ENCODE measurements at regions not wholly inside any gene's neighbourhood (a gene's known extent, or its start where the extent isn't known, plus 50 kb on each side); places are given as distances from the start of the nearest gene placed in this dataset.

- no peak overlapping the region for H3K4me3 Mint-ChIP-seq (ENCODE audit: unreplicated experiment)
- no peak for DNase-seq (ENCODE audit: extremely low spot score, unreplicated experiment)
These were observed 624.2 kb downstream of the KCTD16 start for GRCh38 chr5:144794922-144795321.

DNA sequence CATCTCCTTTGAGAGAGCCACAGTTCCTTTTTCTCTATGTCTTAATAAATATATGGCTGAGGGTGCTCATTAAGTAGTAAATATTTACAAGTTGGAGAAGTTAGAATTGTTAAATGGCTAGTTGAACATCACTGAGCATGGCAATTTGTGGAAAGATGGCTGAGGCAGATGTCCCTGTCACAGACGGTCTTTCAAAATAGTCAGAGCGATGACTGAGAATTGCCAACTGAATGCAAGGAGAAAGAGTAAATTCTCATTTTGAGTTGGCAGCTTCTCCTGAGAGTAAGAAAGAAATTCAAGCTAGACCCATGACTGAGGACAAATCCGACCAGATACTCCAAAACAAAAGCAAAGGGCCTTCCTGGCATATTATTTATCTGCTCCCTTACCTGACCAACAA, 617.9 kb downstream of the KCTD16 start:
- peaks cover 4% of the 10 kb centered on the region for H3K27me3 Mint-ChIP-seq (ENCODE audit: unreplicated experiment)
- H3K27ac Mint-ChIP-seq (ENCODE audit: unreplicated experiment) = no peak overlapping the region
- TF ChIP-seq, protein P1, sequence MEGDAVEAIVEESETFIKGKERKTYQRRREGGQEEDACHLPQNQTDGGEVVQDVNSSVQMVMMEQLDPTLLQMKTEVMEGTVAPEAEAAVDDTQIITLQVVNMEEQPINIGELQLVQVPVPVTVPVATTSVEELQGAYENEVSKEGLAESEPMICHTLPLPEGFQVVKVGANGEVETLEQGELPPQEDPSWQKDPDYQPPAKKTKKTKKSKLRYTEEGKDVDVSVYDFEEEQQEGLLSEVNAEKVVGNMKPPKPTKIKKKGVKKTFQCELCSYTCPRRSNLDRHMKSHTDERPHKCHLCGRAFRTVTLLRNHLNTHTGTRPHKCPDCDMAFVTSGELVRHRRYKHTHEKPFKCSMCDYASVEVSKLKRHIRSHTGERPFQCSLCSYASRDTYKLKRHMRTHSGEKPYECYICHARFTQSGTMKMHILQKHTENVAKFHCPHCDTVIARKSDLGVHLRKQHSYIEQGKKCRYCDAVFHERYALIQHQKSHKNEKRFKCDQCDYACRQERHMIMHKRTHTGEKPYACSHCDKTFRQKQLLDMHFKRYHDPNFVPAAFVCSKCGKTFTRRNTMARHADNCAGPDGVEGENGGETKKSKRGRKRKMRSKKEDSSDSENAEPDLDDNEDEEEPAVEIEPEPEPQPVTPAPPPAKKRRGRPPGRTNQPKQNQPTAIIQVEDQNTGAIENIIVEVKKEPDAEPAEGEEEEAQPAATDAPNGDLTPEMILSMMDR (IDR thresholded peaks at IDR 0.05) = no peak
- H3K4me1 Mint-ChIP-seq (ENCODE audit: unreplicated experiment) = no peaks in the 10 kb centered on the region
- no peak overlapping the region for H3K4me3 Mint-ChIP-seq (ENCODE audit: unreplicated experiment)
- DNase-seq (ENCODE audit: extremely low spot score, unreplicated experiment) = no peak
- no peaks in the 10 kb centered on the region for H3K36me3 Mint-ChIP-seq (ENCODE audit: unreplicated experiment)
- H3K9me3 Mint-ChIP-seq (ENCODE audit: unreplicated experiment) = peaks cover 5% of the 10 kb centered on the region

More at GRCh38 chr5:144794922-144795321, 624.2 kb downstream of the KCTD16 start:
- H3K4me1 Mint-ChIP-seq (ENCODE audit: unreplicated experiment) = peaks cover 2% of the 10 kb centered on the region
- H3K36me3 Mint-ChIP-seq (ENCODE audit: unreplicated experiment) = no peaks in the 10 kb centered on the region
- peaks cover 5% of the 10 kb centered on the region for H3K9me3 Mint-ChIP-seq (ENCODE audit: unreplicated experiment)
- H3K27me3 Mint-ChIP-seq (ENCODE audit: unreplicated experiment) = no peaks in the 10 kb centered on the region
- TF ChIP-seq, protein P1 (IDR thresholded peaks at IDR 0.05) = no peak
- H3K27ac Mint-ChIP-seq (ENCODE audit: unreplicated experiment) = no peak overlapping the region

DNA sequence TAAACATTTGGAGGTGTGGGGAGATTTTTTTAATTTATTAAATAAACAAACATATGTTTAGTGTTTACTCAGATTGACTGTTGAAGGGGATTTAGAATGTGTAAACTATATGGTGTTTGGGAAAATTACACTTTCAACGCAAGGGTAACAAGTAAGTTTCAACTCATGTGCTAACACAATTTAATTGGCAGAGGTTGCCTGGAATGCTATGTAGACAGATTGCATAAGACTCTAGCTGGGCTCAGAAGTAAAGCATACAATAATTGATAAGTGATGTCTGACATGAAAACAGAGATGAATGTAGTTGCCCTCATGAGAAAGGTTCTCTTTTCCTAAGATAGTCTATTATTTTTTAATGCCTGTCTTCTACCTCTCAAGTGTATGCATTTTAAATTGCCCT, 617.4 kb downstream of the KCTD16 start:
- Mint-ChIP-seq H3K36me3 (ENCODE audit: unreplicated experiment) (no peaks in the 10 kb centered on the region), H3K9me3 (ENCODE audit: unreplicated experiment) (peaks cover 5% of the 10 kb centered on the region), H3K27me3 (ENCODE audit: unreplicated experiment) (peaks cover 4% of the 10 kb centered on the region), H3K27ac (ENCODE audit: unreplicated experiment) (no peak overlapping the region), H3K4me3 (ENCODE audit: unreplicated experiment) (no peak overlapping the region), H3K4me1 (ENCODE audit: unreplicated experiment) (no peaks in the 10 kb centered on the region)
- no peak for DNase-seq (ENCODE audit: extremely low spot score, unreplicated experiment)
- TF ChIP-seq, protein P1 (IDR thresholded peaks at IDR 0.05) = no peak

DNA sequence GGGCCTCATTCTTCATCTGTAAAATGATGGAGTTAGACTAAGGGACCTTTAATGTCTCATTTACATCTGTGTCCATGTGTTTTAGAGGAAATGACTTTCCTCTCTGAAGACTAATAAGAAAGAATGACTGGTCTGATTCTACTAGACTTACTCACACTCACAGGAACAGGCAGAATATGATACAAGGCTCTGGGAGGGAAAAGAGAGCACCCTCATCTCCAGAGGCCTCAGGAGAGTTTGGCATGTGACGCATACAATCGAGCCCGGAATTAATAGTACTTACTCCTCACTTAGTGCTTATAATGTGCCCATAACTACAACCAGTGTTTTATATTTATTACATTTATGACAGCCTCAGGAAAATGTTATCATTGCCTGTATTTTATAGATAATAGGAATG, 608.7 kb downstream of the KCTD16 start:
- H3K27ac Mint-ChIP-seq (ENCODE audit: unreplicated experiment) = no peak overlapping the region
- no peaks in the 10 kb centered on the region for H3K36me3 Mint-ChIP-seq (ENCODE audit: unreplicated experiment)
- H3K4me1 Mint-ChIP-seq (ENCODE audit: unreplicated experiment) = no peaks in the 10 kb centered on the region
- no peak for DNase-seq (ENCODE audit: extremely low spot score, unreplicated experiment)
- H3K4me3 Mint-ChIP-seq (ENCODE audit: unreplicated experiment) = no peak overlapping the region
- no peaks in the 10 kb centered on the region for H3K9me3 Mint-ChIP-seq (ENCODE audit: unreplicated experiment)
- H3K27me3 Mint-ChIP-seq (ENCODE audit: unreplicated experiment) = peaks cover 8% of the 10 kb centered on the region
- TF ChIP-seq, protein P1 (IDR thresholded peaks at IDR 0.05) = no peak

GRCh38 chr5:144778561-144778960, 607.9 kb downstream of the KCTD16 start:
- peaks cover 8% of the 10 kb centered on the region for H3K27me3 Mint-ChIP-seq (ENCODE audit: unreplicated experiment)
- H3K9me3 Mint-ChIP-seq (ENCODE audit: unreplicated experiment) = no peaks in the 10 kb centered on the region
- TF ChIP-seq, protein P1 (IDR thresholded peaks at IDR 0.05) = no peak
- H3K27ac Mint-ChIP-seq (ENCODE audit: unreplicated experiment) = no peak overlapping the region
- no peak for DNase-seq (ENCODE audit: extremely low spot score, unreplicated experiment)
- no peak overlapping the region for H3K4me3 Mint-ChIP-seq (ENCODE audit: unreplicated experiment)
- H3K4me1 Mint-ChIP-seq (ENCODE audit: unreplicated experiment) = no peaks in the 10 kb centered on the region
- no peaks in the 10 kb centered on the region for H3K36me3 Mint-ChIP-seq (ENCODE audit: unreplicated experiment)
